WTC11 (cell line): ENCODE measurements at regions not wholly inside any gene's neighbourhood (a gene's known extent, or its start where the extent isn't known, plus 50 kb on each side); places are given as distances from the start of the nearest gene placed in this dataset.

Source experiments
- ATF3 ChIP-seq: sonication (generic); formaldehyde crosslinking; conservative IDR thresholded peaks from 2 replicates; pipeline ENCODE4 v1.8.1; 2022; ENCODE audit warnings: mild to moderate bottlenecking, missing genetic modification reagents
- CTCF ChIP-seq: fragments of 200-600 bp; IDR thresholded peaks from 2 replicates; pipeline ENCODE4 v1.8.0; 2022; ENCODE audit warnings: antibody characterized with exemption
- PREB ChIP-seq: sonication (generic); formaldehyde crosslinking; IDR thresholded peaks from 2 replicates; pipeline ENCODE4 v1.8.1; 2022; ENCODE audit warnings: mild to moderate bottlenecking, missing genetic modification reagents, moderate library complexity, borderline replicate concordance
- SP1 ChIP-seq: sonication (generic); formaldehyde crosslinking; conservative IDR thresholded peaks from 2 replicates; pipeline ENCODE4 v1.8.1; 2022; ENCODE audit warnings: missing genetic modification reagents
- USF2 ChIP-seq: sonication (generic); formaldehyde crosslinking; IDR thresholded peaks from 2 replicates; pipeline ENCODE4 v1.8.1; 2023; ENCODE audit warnings: mild to moderate bottlenecking, missing genetic modification reagents, moderate library complexity

GRCh38 chr5:135136546-135136945 is 102.5 kb upstream of the PITX1 start:
- TF ChIP-seq ATF3 (CRISPR knock-in tag) (no peak), CTCF (no peak), USF2 (CRISPR knock-in tag) (no peak), PREB (CRISPR knock-in tag) (no peak), SP1 (CRISPR knock-in tag) (no peak)
